GM12875 (cell line): ENCODE measurements at regions not wholly inside any gene's neighbourhood (a gene's known extent, or its start where the extent isn't known, plus 50 kb on each side); places are given as distances from the start of the nearest gene placed in this dataset.

Experiments
- H3K4me3 ChIP-seq: one replicate; pipeline ENCODE4 v1.5.1; 2011; ENCODE audit warnings: low read depth, low read length, control low read depth
- TF ChIP-seq, protein P1 (sequence below): IDR thresholded peaks from 2 replicates; pipeline ENCODE4 v1.5.1; 2011; ENCODE audit warnings: low read depth, mild to moderate bottlenecking, control low read depth, inconsistent platforms, low read length, moderate library complexity, borderline replicate concordance; ENCODE audit not compliant: insufficient read depth

DNA sequence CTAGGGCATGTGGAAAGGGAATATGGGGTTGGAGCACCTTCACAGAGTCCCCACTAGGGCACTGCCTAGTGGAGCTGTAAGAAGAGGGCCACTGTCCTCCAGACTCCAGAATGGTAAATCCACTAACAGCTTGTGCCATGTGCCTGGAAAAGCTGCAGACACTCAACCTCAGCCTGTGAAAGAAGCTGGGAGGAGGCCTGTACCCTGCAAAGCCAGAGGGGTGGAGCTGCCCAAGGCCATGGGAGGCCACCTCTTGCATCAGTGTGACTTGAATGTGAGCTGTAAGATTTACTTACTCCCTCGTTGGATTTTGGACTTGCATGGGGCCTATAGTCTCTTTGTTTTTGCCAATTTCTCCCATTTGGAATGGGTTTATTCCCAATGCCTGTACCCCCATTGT lies 705.2 kb upstream of the ROBO1 start:
- TF ChIP-seq, protein P1, sequence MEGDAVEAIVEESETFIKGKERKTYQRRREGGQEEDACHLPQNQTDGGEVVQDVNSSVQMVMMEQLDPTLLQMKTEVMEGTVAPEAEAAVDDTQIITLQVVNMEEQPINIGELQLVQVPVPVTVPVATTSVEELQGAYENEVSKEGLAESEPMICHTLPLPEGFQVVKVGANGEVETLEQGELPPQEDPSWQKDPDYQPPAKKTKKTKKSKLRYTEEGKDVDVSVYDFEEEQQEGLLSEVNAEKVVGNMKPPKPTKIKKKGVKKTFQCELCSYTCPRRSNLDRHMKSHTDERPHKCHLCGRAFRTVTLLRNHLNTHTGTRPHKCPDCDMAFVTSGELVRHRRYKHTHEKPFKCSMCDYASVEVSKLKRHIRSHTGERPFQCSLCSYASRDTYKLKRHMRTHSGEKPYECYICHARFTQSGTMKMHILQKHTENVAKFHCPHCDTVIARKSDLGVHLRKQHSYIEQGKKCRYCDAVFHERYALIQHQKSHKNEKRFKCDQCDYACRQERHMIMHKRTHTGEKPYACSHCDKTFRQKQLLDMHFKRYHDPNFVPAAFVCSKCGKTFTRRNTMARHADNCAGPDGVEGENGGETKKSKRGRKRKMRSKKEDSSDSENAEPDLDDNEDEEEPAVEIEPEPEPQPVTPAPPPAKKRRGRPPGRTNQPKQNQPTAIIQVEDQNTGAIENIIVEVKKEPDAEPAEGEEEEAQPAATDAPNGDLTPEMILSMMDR: no peak
- H3K4me3 ChIP-seq: no peak overlapping the region

DNA sequence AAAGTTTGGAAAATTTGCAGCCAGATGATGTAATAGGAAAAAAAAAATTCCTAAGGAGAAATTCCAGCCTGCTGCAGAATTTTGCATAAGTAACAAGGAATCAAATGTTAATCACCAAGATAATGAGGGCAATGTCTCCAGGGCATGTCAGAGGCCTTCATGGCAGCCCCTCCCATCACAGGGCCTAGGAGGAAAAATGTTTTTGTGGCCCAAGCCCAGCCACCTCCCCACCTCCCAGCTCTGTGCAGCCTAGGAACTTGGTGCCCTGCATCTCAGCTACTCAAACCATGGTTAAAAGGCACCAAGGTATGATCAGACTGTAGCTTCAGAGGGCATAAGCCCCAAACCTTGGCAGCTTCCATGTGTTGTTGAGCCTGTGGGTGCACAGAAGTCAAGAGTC lies 704.7 kb upstream of the ROBO1 start:
- no peak overlapping the region for H3K4me3 ChIP-seq
- TF ChIP-seq, protein P1: no peak

DNA sequence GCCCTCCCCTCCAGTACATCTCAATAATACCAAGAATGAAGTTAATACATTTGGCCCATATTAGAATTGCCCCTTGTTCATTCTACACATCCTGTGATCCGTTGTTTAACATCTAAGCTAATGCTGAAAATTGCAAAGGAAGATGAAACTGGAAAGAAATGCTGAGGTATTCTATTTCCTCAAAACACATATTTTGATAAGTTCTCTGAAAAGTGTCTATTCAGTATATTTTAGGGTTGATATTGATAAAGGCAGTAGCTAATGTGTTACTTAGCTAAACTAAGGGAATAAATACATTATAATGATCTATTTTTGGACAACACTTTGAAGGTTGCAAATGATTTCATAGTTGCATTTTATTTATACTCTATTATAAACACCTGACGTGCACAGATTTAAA lies 702.6 kb upstream of the ROBO1 start:
- TF ChIP-seq, protein P1: no peak
- no peak overlapping the region for H3K4me3 ChIP-seq

DNA sequence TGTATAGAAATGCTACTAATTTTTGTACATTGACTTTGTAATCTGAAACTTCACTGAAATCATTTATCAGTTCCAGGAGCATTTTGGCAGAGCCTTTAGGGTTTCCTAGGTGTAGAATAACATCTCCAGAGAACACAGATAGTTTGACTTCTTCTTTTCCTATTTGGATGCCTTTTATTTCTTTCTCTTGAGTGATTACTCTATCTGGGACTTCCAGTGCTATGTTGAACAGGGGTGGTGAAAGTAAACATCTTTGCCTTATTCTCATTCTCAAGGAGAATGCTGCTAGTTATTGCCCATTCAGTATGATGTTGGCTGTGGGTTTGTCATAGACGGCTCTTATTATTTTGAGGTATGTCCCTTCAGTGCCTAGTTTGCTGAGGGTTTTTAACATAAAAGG lies 697.9 kb upstream of the ROBO1 start:
- H3K4me3 ChIP-seq: no peak overlapping the region
- TF ChIP-seq, protein P1: no peak

DNA sequence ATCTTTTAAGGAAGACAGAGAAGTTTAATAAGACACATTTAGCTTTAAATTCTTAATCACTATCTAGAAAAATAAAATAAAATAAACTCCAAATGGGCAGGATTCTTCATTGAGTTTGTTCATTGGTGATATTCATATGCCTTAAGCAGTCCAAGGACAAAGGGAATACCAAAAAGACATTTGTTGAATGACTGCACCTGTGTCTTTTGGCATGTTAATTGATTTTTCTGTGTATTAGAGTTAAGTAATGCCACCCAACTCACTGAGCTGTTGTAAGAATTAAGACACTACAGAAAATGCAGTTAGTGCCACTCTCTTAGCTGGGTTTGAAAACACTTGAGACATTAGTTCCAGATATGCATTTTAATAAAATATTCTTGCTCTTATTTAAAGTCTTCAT lies 683.6 kb upstream of the ROBO1 start:
- TF ChIP-seq, protein P1: no peak
- no peak overlapping the region for H3K4me3 ChIP-seq

DNA sequence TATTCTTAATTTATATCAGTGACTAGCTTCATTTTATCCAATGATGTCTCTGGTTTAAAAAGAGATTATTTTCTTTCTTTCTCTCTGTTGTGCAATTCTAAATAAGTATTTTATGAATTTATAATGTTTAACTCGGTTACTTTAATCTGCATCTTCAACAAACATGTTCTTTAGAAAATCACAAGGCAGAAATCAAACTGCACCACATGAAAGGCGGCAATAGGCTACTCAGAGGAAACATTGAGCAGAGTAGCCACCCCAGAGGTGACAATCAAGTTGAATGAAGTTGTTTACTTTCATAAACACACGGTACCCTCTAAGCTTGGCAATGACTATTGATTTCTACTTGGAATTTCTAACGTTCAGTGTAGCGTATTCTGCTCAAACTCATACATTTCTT lies 677.8 kb upstream of the ROBO1 start:
- no peak overlapping the region for H3K4me3 ChIP-seq
- TF ChIP-seq, protein P1: no peak

DNA sequence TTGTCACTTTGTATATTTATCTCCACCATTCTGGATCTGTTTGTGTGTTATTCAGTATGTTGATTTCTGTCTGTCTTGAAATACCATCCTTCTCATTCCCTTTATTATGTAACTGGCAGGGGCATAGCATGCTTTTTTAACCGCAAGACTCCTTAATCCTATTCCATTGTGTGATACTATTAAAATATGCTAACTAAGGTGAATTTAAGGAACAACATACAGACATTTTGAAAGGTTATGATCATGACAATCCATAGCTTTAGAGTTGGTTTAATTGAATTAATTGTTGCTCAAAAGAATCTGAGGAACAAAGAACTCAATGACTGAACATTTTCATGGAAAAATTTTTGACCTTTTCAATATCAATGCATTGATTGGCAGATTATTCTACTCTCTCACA lies 677.3 kb upstream of the ROBO1 start:
- no peak overlapping the region for H3K4me3 ChIP-seq
- TF ChIP-seq, protein P1: no peak
